ENCODE measurements at regions not wholly inside any gene's neighbourhood (a gene's known extent, or its start where the extent isn't known, plus 50 kb on each side); places are given as distances from the start of the nearest gene placed in this dataset.

- no CpG with 5 or more reads among the region's 6 CpGs for WGBS (ENCODE audit: extremely low coverage, insufficient read length, low lambda C conversion rate)
- no peaks in the 10 kb centered on the region for H3K36me3 Mint-ChIP-seq (ENCODE audit: insufficient read depth in 1 of 3, low read depth in 3 of 3)
- H4K5ac ChIP-seq (ENCODE audit: insufficient read length, low read depth, low read length), result no peak overlapping the region
- no peak overlapping the region for H3K4me3 Mint-ChIP-seq
- H3K56ac ChIP-seq (ENCODE audit: insufficient read length, low read depth, low read length), result no peak overlapping the region
- H2BK12ac ChIP-seq (ENCODE audit: insufficient read length, low read depth, low read length), result no peak overlapping the region
- no peak overlapping the region for H2AK5ac ChIP-seq (ENCODE audit: insufficient read length, low read length)
- no peak overlapping the region for H2BK120ac ChIP-seq (ENCODE audit: low read depth, low read length, poor library complexity, severe bottlenecking)
- no peaks in the 10 kb centered on the region for H3K23me2 ChIP-seq (ENCODE audit: insufficient read length, low read depth, low read length, poor library complexity, severe bottlenecking)
- no peak overlapping the region for H3T11ph ChIP-seq (ENCODE audit: low read length)
- no peak overlapping the region for H3K9ac ChIP-seq (ENCODE audit: extremely low read depth, insufficient read length, low read length)
- no peak overlapping the region for H4K91ac ChIP-seq (ENCODE audit: insufficient read length, low read depth, low read length)
- H3K27ac ChIP-seq (ENCODE audit: insufficient read length, low read depth, low read length), result no peak overlapping the region
- H2BK5ac ChIP-seq (ENCODE audit: insufficient read length, low read length), result no peak overlapping the region
- no peak for DNase-seq
- H3K27me3 Mint-ChIP-seq (ENCODE audit: low read depth), result peaks cover 2% of the 10 kb centered on the region; the same call in 1 of the 2 replicates
- no peak overlapping the region for H2AFZ ChIP-seq (ENCODE audit: low read length)
- H2BK20ac ChIP-seq (ENCODE audit: low read depth, low read length, poor library complexity, severe bottlenecking), result no peak overlapping the region
- H2BK15ac ChIP-seq (ENCODE audit: low read depth, low read length), result no peak overlapping the region
- H3K79me2 ChIP-seq (ENCODE audit: insufficient read depth, low read length), result no peaks in the 10 kb centered on the region
- no peak overlapping the region for H3K23ac ChIP-seq (ENCODE audit: insufficient read length, low read depth, low read length)
- no peaks in the 10 kb centered on the region for H3K27me3 ChIP-seq (ENCODE audit: insufficient read depth, low read length)
- no peak overlapping the region for H3K4me2 ChIP-seq (ENCODE audit: insufficient read depth, insufficient read length, low read length)
- H3K79me1 ChIP-seq (ENCODE audit: insufficient read depth, low read depth, low read length, poor library complexity, severe bottlenecking), result no peaks in the 10 kb centered on the region
- H3K18ac ChIP-seq (ENCODE audit: insufficient read length, low read depth, low read length), result no peak overlapping the region
- no peak for TF ChIP-seq CTCF (conservative IDR thresholded peaks at IDR 0.05)
- H3K4ac ChIP-seq (ENCODE audit: low read depth, low read length), result no peak overlapping the region
- no peak overlapping the region for H3K27ac Mint-ChIP-seq
- peaks cover 0 to 11% of the 10 kb centered on the region in 2 experiments; a peak in 3 of 4 replicates for H3K4me1 Mint-ChIP-seq
- H3K9me3 Mint-ChIP-seq, result peaks cover 4% of the 10 kb centered on the region in 2 experiments; a peak in 3 of 5 replicates
- H4K20me1 ChIP-seq (ENCODE audit: control insufficient read depth, insufficient read depth, insufficient read length), result no peaks in the 10 kb centered on the region
- no peaks in the 10 kb centered on the region for H3K9me3 ChIP-seq (ENCODE audit: control insufficient read depth, low read depth, low read length)
- no peaks in the 10 kb centered on the region for H3K4me1 ChIP-seq (ENCODE audit: insufficient read depth, low read length)
- no peak overlapping the region for H4K8ac ChIP-seq (replicated peaks; ENCODE audit: insufficient read length, low read depth, low read length)
- no peak overlapping the region for H3K14ac ChIP-seq (ENCODE audit: insufficient read depth, low read length)
These were observed 128.5 kb downstream of the SQOR start for GRCh38 chr15:45763170-45763869.

Data from H9 (cell line).